C1 segment of cervical spinal cord (tissue), 14 donors: ENCODE measurements at regions not wholly inside any gene's neighbourhood (a gene's known extent, or its start where the extent isn't known, plus 50 kb on each side); places are given as distances from the start of the nearest gene placed in this dataset.
"Not testable (repeated sequence)": the region's sequence is repeated elsewhere in the genome, so short reads cannot be mapped to it uniquely, and the experiment has no call there.

Source experiments
- DNase-seq, 14 donors: peaks; one replicate each; lab custom pipeline; 2025; lab: John Stamatoyannopoulos, UW

DNA sequence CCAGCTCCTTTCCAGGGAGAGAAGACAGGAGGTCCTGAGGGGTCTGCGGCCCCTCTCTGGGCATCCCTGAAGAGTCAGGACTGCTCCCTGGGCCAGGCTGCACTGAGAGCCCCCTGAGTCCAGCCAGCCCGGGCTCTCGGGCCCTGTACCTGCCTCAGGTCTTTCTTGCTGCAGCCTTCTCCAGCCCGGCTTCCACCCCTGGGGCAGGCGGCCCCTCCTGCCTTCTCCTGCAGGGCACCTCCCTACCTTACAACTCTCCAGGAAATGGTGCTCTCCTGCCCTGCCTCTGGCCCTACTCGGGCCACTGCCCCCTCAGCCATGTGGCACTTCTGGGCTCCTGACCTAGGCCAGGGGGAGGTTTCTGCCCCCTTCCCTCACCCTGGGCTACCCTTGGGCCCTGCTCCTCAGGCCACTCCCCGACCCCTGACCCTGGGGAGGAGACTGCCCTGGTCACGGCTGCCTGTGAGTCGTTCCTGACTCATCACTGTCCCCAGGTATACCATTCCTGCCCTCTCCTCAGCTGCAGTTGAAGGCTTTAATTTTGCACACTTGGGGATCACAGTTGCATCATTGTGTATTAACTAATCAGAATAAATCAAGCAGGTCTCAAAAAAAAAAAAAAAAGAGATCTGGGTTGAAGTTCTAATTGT, 251.1 kb downstream of the NXPE2 start:
- no peak for DNase-seq

GRCh38 chr11:114938799-114939198, 260.5 kb downstream of the NXPE2 start:
- no peak for DNase-seq

- no peak for DNase-seq
Observed at GRCh38 chr11:114942207-114942606, 263.9 kb downstream of the NXPE2 start.

GRCh38 chr11:114949614-114950351, 271.5 kb downstream of the NXPE2 start:
- DNase-seq, result no peak

DNA sequence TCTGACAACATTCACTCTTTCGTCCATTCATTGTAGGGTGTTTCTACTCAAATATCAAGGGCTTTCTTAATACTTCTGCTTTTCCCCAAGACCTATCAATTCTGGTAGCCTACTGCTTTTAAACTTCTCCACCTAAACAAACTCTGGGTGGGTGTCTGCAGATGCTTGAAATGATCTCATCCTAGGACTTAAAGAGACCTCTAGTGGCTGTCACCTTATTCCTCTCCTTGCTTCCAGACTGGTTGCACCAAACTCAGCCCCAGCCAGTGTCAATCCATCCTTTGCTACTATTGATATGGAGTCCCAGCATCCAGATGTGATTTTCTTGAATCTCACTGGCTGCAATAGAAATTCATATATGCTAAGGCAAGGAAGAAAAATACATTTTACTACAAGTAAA, 274.7 kb downstream of the NXPE2 start:
- DNase-seq, result no peak

DNA sequence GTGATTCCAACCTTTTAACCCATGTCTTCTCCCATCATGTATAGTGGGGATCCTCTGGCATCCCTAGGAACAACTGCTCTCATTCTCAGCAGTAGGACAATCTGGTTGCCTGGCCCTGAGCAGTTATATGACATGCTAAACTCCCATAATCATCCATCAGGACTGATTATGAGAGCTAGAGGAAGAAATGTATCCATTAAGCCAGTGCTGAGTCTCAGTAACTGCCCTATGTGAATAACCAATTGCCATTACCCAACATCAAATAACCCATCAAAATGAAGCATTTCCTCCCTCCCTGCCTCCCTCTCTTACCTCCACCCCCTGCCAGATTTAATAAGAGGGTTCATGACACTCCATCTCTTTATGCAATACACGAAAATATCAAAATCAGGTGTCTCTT, 277.6 kb downstream of the NXPE2 start:
- no peak for DNase-seq

DNA sequence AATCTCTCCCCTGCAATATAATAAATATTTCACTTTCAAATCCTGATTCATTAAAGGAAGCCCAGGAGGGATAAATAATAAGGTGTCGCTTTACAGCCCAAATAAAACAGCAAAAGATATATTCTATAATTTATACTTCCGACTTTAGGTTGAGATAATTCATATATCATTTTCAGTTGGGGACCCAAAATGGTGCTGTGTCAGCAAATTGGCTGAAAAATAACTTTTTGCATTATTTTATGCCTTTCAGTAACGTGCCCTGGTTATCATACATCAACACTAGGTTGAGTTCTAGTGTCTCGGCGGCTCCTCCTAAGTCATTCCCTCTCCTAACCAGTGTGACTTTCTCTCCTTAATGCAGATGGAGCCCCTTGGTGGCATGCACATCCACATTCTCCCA, 278.2 kb downstream of the NXPE2 start:
- no peak for DNase-seq

DNA sequence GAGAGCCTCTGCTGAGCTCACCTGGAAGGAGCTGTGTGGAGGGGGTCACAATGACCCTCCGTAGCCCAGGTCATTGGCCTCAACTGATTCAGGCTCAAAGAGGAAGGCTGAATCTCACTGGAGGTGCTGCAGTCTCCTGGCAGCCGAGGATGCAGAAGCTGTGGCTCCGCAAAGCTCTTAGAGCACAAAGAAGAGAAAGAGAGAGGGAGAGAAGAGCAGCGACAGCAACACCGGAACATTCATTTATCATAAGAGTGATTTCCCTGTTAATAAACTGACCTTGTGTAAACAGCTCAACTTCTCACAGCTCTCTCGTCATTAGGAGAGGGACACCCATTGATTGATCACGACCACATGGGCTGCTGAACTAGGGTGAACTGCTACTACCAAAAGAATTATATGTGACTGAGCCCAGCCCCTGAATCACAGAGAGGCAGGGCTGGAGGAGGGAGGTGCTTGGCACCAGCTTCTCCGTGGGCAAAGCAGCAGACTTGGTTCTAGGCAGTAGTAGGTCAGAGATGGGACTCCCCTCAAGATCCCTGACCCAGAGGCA, 281.7 kb downstream of the NXPE2 start:
- DNase-seq, result no peak

DNA sequence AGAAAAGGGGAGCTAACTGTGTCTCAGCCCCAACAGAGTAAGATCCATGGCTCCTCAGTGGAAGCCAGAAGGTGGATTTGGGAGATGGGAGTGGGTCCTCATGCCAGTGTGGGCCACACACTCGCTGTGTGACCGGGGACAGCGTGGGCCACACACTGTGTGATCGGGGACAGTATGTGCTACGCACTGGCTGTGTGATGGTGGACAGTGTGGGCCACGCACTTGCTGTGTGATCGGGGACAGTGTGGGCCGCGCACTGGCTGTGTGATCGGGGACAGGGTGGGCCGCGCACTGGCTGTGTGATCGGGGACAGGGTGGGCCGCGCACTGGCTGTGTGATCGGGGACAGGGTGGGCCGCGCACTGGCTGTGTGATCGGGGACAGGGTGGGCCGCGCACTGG, 282.5 kb downstream of the NXPE2 start:
- DNase-seq, result not testable (repeated sequence)

- DNase-seq, result no peak
Observed at GRCh38 chr11:114964676-114965214, 286.4 kb downstream of the NXPE2 start.

DNA sequence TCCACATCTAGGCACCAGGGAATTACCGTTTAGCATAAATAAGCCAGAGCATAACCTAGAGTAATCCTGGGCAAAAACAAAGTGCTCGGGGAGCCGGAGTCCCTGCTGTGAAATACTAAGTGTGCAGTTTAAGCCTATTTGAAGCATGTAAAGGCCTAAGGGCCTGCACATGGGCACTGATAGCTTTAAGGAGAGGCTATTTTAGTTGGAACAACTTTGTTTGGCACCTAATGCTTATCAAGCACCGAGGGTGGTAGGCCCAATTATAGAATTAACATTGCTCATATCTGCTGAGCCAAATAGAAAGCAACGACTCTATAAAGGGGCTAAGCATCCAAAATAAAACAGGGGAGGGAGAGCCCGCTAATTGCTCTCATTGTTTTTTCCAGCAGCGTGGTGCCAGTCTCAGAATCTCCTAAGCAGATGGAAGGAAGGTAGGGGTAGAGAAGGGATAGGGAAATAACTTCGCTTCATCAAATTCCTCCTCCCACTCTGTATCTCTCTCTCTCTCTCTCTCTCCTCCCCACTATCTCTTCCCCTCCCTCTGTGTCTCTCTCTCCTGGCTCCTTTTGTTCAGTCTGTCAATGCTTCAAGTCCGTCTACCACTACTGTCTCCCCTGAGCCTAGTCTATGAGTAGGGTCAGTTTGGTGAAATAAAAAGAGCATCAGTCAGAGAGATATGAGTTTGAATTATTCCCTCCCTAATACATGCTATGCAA, 292.8 kb downstream of the NXPE2 start:
- DNase-seq, result no peak

GRCh38 chr11:114972105-114972504, 293.8 kb downstream of the NXPE2 start:
- no peak for DNase-seq

DNA sequence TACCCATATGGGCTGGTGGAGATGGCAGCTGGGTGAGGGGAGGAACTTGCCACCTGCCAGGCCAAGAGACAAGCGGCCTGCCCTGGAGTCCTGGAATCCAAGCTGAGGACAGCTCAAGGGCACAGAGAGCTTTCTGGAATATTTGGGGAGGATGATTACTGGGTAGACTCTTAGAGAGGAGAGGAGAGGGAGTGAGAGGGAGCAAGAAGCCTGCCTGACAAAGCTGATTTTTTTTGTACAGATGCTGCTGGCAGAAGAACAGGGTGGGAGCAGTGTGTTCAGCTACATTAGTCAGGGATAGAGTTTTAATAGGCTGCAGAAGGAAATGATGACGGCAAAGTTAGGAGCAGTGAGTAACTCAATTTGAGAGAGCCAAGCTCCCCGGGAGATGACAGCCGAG, 299.3 kb downstream of the NXPE2 start:
- no peak for DNase-seq

DNA sequence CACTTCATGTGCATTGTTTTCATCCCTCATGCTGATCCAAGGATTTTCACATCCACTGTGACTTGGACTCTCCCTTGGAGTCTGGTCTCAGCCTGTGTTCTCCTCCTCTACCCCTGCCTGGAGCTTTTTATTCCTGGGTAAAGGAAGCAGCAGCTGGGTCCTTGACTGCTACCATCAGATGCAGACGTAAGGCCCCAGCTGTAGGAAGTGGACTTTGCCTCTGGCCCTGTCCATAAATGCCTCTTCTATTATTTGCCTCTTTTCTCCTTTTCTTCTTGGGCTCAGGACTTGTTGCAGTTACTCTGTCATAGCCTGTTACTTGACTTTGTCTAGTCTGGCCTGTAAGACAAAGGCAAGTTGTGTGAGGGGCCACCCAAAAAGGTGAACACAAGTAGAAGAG, 303.8 kb downstream of the NXPE2 start:
- DNase-seq, result no peak

DNA sequence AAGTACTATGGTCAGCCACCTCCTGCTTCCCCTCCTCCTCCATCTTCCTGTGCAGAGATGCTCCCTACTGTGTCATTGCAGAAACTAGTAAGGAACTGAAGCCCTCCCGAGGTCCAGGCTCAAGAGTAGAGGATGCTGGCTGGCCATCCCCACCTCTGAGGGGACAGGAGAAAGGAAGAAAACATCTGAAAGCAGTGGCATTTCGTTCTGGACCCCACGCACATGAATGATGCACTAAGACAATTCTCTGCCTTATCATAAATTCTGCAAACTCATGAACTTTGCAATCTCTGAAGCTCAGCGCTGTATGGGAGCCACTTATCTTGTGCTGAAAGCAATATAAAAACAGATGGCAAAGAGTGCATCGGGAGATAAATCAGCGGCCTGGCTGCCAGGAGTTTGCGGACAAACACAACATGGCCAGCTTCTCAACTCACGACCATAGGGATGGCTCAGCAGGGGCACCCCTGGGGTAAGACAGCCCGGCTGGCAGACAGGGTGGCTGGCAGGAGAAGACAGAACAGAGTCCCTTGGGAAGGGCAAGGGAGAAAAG, 306.4 kb downstream of the NXPE2 start:
- DNase-seq, result peak in 1 of 14 donors; percentile 24

- DNase-seq, result no peak
Observed at GRCh38 chr11:114986365-114986764, 308.0 kb downstream of the NXPE2 start.

DNA sequence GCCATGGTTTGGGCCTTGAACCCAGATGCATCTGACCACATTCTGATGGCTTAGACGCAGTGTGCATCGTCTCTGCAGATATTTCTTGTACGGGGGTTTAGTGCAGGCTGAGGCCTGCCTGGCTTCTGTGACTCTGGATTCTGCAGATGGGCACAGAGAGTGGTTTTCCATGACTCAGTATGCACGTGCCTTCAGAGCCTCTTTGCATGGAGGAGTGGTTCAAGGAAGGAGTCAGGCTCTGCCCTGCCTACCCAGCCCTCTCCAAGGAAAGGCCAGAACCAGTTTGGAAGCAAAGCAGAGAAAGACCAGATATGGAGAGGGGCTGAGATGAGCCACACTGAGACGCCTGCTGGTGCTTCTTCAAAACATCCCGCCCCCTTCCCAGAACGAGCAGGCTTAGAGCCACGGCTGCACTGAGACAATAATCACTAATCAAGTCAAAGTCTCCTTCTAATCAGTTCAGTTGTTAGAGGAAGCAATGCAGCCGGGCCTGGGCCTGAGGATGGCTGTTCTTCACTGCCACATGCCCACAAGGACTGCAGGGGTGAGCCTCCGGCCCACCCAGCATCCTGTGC, 308.9 kb downstream of the NXPE2 start:
- DNase-seq, result no peak

GRCh38 chr11:114988644-114989043, 310.3 kb downstream of the NXPE2 start:
- DNase-seq, result no peak

GRCh38 chr11:114989536-114989935, 311.2 kb downstream of the NXPE2 start:
- no peak for DNase-seq

DNA sequence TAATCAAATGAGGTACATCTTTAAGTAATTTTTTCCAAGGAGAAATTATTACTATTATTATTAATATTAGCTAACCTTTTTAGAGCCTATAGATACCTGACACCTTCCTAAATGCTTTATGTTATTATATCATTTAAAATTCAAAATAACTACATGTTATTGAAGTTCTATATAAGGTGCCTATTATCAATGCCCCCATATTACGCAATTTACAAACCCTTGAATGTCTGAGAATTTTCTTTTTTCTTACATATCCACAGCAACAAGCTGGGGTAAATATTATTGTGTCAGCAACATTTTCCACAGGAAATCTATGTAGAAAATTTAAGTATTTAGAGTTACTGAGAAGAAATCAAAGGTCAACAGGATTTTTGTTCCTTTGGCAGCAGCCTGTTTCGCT, 327.3 kb downstream of the NXPE2 start:
- no peak for DNase-seq

GRCh38 chr11:115007851-115008250, 329.5 kb downstream of the NXPE2 start:
- DNase-seq, result no peak

DNA sequence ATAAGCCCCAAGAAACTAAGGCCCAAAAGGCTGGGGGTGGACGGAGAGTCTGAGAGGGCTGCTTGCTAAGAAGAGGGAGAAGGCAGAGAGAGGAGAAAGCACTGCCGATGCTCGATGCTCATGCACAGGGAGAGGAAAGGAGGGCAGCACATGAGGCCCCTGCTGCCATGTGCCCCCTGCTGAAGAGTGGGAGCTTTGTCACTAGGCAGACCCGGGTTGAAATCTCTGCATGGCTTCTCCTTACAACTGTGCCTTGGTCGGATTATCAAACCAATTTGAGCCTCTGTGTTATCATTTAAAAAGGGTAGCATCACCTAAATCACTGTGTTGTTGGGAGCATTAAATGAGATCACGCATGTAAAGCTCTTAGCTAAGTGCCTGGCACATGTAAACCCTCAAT, 330.5 kb downstream of the NXPE2 start:
- DNase-seq, result no peak
